Endothelial cell of umbilical vein (primary cell): ENCODE measurements at regions not wholly inside any gene's neighbourhood (a gene's known extent, or its start where the extent isn't known, plus 50 kb on each side); places are given as distances from the start of the nearest gene placed in this dataset.

Source experiments
- BruUV-seq: library from RNA; stranded (reverse); fragments of 400-500 nt; replicated peaks from 2 replicates; lab custom pipeline; 2021; lab: Mats Ljungman, UMichigan
- CTCF ChIA-PET: fragments of 300-600, 350-600 bp; sonication (Branson Sonifier 250); formaldehyde crosslinking; loops from one replicate; lab custom pipeline; 2021; ENCODE audit warnings: antibody characterized with exemption, inconsistent platforms; lab: Charles Lee
- POLR2A ChIA-PET: fragments of 300-600, 350-600 bp; sonication (Branson Sonifier 250); formaldehyde crosslinking; loops from one replicate; lab custom pipeline; 2021; ENCODE audit warnings: antibody characterized with exemption, inconsistent platforms; lab: Charles Lee
- DNase-seq: peaks from one replicate; pipeline ENCODE4 v3.0.0-alpha.2; 2011; ENCODE audit warnings: low read depth, low spot score
- FAIRE-seq: peaks from 2 replicates; lab custom pipeline; 2011; peaks lifted over from hg19 to GRCh38; lab: Jason Lieb, UNC
- H2AFZ ChIP-seq: 2 replicates; pipeline ENCODE4 v1.6.0; 2012; ENCODE audit warnings: low read depth, low read length, control low read depth, inconsistent platforms
- H3K27ac ChIP-seq: 2 replicates; pipeline ENCODE4 v1.5.1; 2011; ENCODE audit warnings: low read depth, mild to moderate bottlenecking, control low read depth, low read length, moderate library complexity; ENCODE audit not compliant: insufficient read depth
- H3K27me3 ChIP-seq, 2 experiments: 2 replicates each; pipeline versions ENCODE4 v1.6.0 to v1.6.1; 2011; ENCODE audit warnings: low read length in 2 of 2, mixed read lengths in 1 of 2; ENCODE audit not compliant: control insufficient read depth in 2 of 2, insufficient read depth in 2 of 2
- H3K36me3 ChIP-seq, 2 experiments: 2 replicates in 1 of 2; 3 replicates in 1 of 2; pipeline ENCODE4 v1.5.1; 2011; ENCODE audit warnings: low read length in 2 of 2, mild to moderate bottlenecking in 1 of 2, moderate library complexity in 1 of 2; ENCODE audit not compliant: control insufficient read depth in 2 of 2, insufficient read depth in 2 of 2; ENCODE audit errors: extremely low read depth in 1 of 2
- H3K4me1 ChIP-seq: 3 replicates; pipeline ENCODE4 v1.5.1; 2011; ENCODE audit warnings: mild to moderate bottlenecking, low read length; ENCODE audit not compliant: control insufficient read depth, insufficient read depth; ENCODE audit errors: extremely low read depth
- H3K4me2 ChIP-seq: 2 replicates; pipeline ENCODE4 v1.6.1; 2011; ENCODE audit warnings: low read length, control low read depth, mixed read lengths; ENCODE audit not compliant: insufficient read depth
- H3K4me3 ChIP-seq, 3 experiments: fragments of 200-600 bp in 1 of 3; sonication (generic), shearing (Covaris generic) in 1 of 3; replicated peaks in 1 of 3; 2 replicates each; pipeline ENCODE4 v1.5.1; 2011 to 2016; ENCODE audit warnings: control low read depth in 3 of 3, low read length in 3 of 3, mild to moderate bottlenecking in 2 of 3, inconsistent platforms in 1 of 3, low read depth in 1 of 3, moderate library complexity in 1 of 3; ENCODE audit not compliant: insufficient read depth in 1 of 3
- H3K79me2 ChIP-seq: 2 replicates; pipeline ENCODE4 v1.6.0; 2012; ENCODE audit warnings: low read length, inconsistent platforms; ENCODE audit not compliant: control insufficient read depth, insufficient read depth
- H3K9ac ChIP-seq: replicated peaks from 2 replicates; pipeline ENCODE3; 2011; ENCODE audit warnings: low read length, control low read depth; ENCODE audit not compliant: insufficient read depth; ENCODE audit errors: extremely low read depth
- H3K9me1 ChIP-seq: replicated peaks from 3 replicates; pipeline ENCODE4 v1.6.0; 2011; ENCODE audit warnings: mild to moderate bottlenecking, low read length; ENCODE audit not compliant: control insufficient read depth, insufficient read depth; ENCODE audit errors: extremely low read depth
- H3K9me3 ChIP-seq: replicated peaks from 2 replicates; pipeline ENCODE4 v1.5.1; 2012; ENCODE audit warnings: low read length, inconsistent platforms; ENCODE audit not compliant: control insufficient read depth, insufficient read depth
- H4K20me1 ChIP-seq: replicated peaks from 2 replicates; pipeline ENCODE3; 2011; ENCODE audit warnings: mild to moderate bottlenecking, low read length; ENCODE audit not compliant: control insufficient read depth, insufficient read depth; ENCODE audit errors: extremely low read depth
- EZH2 ChIP-seq: IDR thresholded peaks from 2 replicates; pipeline ENCODE4 v1.6.1; 2012; ENCODE audit warnings: borderline replicate concordance, low read depth, mild to moderate bottlenecking, moderate library complexity, low read length, inconsistent platforms; ENCODE audit not compliant: severe bottlenecking
- FOS ChIP-seq: IDR thresholded peaks from 2 replicates; pipeline ENCODE4 v1.6.1; 2011; ENCODE audit warnings: mild to moderate bottlenecking, low read length, moderate library complexity, borderline replicate concordance; ENCODE audit not compliant: insufficient read depth
- GATA2 ChIP-seq: IDR thresholded peaks from 2 replicates; pipeline ENCODE4 v1.7.0; 2011; ENCODE audit warnings: low read depth, mild to moderate bottlenecking, moderate library complexity, mixed read lengths, low read length; ENCODE audit not compliant: insufficient read length, insufficient read depth
- JUN ChIP-seq: IDR thresholded peaks from 2 replicates; pipeline ENCODE4 v1.6.1; 2011; ENCODE audit warnings: borderline replicate concordance, low read depth; ENCODE audit not compliant: insufficient read length, insufficient read depth
- MYC ChIP-seq: IDR thresholded peaks from one replicate; pipeline ENCODE4 v1.6.1; 2011; ENCODE audit warnings: mild to moderate bottlenecking, low read depth, low read length
- POLR2A ChIP-seq: IDR thresholded peaks from 2 replicates; pipeline ENCODE4 v1.6.1; 2012; ENCODE audit warnings: low read depth, mild to moderate bottlenecking, control low read depth, low read length
- POLR2AphosphoS5 ChIP-seq: IDR thresholded peaks from 2 replicates; pipeline ENCODE4 v1.6.1; 2012; ENCODE audit warnings: low read depth, mild to moderate bottlenecking, control low read depth, low read length, moderate library complexity; ENCODE audit not compliant: insufficient read depth
- dilution Hi-C: fragments of 300-500 bp; cut with MboI; formaldehyde crosslinking; loops from one replicate; pipeline ENCODE4 v1.15.0; 2019; ENCODE audit warnings: low sequenced_read_pairs; ENCODE audit not compliant: extremely low pct_ligation_motif_present
- intact Hi-C: fragments of 100-400 bp; cut with micrococcal nuclease; formaldehyde crosslinking; loops from one replicate; pipeline ENCODE4 v1.10.0; 2022
- TF ChIP-seq, protein P1 (sequence below): IDR thresholded peaks from 2 replicates; pipeline ENCODE4 v1.6.1; 2011; ENCODE audit not compliant: insufficient read depth, insufficient read length
- TF ChIP-seq, protein P2 (sequence below), 2 donors: IDR thresholded peaks; 1 replicate in 1 of 2; 2 replicates in 1 of 2; pipeline ENCODE4 v1.5.1; 2011; ENCODE audit warnings: low read length in 2 of 2, mild to moderate bottlenecking in 2 of 2, moderate library complexity in 2 of 2, control low read depth in 1 of 2, inconsistent platforms in 1 of 2, low read depth in 1 of 2; ENCODE audit not compliant: insufficient read depth in 1 of 2; ENCODE audit errors: extremely low read depth in 1 of 2

DNA sequence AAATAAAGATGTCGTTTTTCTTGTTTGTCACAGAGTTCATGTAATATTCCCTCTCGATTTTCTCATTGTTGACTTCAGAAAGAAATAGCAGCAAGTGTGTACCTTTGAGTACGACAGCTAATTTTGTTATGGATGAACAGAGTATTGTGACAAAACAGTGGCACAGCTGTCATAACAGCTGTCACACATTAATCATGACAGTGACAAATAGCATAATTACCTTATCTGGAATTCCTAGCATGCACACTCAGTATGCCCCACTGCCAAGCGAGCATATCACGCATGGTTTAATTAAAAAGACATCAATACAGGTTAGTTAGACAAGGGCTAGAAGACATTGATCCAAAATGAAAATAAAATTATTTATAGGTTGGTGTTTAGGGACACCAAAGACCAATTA is 375.1 kb downstream of the SPATA31D1 start:
- H3K9ac ChIP-seq, result no peak overlapping the region
- H3K27me3 ChIP-seq, result no peaks in the 10 kb centered on the region
- H3K4me2 ChIP-seq, result no peak overlapping the region
- FAIRE-seq, result no peak
- ChIA-PET POLR2A (no interaction called here), CTCF (no interaction called here)
- H2AFZ ChIP-seq, result no peak overlapping the region
- no peak overlapping the region for H3K27ac ChIP-seq
- no peak for DNase-seq
- BruUV-seq, result no TSS peak
- TF ChIP-seq GATA2, result no peak
- no peak for TF ChIP-seq JUN
- no peak for TF ChIP-seq EZH2
- TF ChIP-seq MYC, result no peak
- TF ChIP-seq FOS, result no peak
- TF ChIP-seq POLR2A, result no peak
- TF ChIP-seq, protein P1, sequence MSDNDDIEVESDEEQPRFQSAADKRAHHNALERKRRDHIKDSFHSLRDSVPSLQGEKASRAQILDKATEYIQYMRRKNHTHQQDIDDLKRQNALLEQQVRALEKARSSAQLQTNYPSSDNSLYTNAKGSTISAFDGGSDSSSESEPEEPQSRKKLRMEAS, result no peak
- TF ChIP-seq POLR2AphosphoS5, result no peak
- no peaks in the 10 kb centered on the region for H4K20me1 ChIP-seq
- intact Hi-C loops, result no loop called here
- H3K36me3 ChIP-seq, result no peaks in the 10 kb centered on the region
- no peaks in the 10 kb centered on the region for H3K79me2 ChIP-seq
- H3K9me3 ChIP-seq, result no peaks in the 10 kb centered on the region
- no peak overlapping the region for H3K4me3 ChIP-seq
- no peaks in the 10 kb centered on the region for H3K9me1 ChIP-seq
- no peaks in the 10 kb centered on the region for H3K4me1 ChIP-seq
- dilution Hi-C loops, result no loop called here

DNA sequence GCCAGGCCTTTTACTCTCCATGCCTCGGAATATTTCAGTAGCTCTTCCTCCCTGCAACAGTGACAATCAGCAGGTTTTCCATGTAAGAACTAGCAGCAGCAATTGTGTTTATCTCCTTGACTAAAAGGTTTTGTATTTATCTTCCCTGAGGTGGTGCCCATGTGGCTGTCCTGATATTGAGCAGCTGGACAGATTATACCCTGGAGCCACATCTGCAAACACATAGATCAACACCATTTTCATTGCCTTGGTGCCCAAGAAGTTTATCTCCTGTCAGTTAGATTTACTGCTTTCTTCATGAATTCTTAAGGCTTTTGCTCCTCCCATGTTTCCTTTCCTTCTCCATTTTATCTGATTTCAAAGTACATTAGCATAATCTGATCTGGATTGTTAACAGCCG is 378.4 kb downstream of the SPATA31D1 start:
- Histone ChIP-seq H3K36me3 (no peaks in the 10 kb centered on the region), H3K9ac (no peak overlapping the region), H3K9me1 (no peaks in the 10 kb centered on the region), H3K9me3 (no peaks in the 10 kb centered on the region), H3K79me2 (no peaks in the 10 kb centered on the region), H3K4me3 (no peak overlapping the region), H2AFZ (no peak overlapping the region), H3K4me2 (no peak overlapping the region), H4K20me1 (no peaks in the 10 kb centered on the region), H3K27me3 (no peaks in the 10 kb centered on the region), H3K4me1 (no peaks in the 10 kb centered on the region), H3K27ac (no peak overlapping the region)
- TF ChIP-seq GATA2 (no peak), MYC (no peak), FOS (no peak), POLR2A (no peak), EZH2 (no peak), POLR2AphosphoS5 (no peak), JUN (no peak)
- TF ChIP-seq, protein P2, sequence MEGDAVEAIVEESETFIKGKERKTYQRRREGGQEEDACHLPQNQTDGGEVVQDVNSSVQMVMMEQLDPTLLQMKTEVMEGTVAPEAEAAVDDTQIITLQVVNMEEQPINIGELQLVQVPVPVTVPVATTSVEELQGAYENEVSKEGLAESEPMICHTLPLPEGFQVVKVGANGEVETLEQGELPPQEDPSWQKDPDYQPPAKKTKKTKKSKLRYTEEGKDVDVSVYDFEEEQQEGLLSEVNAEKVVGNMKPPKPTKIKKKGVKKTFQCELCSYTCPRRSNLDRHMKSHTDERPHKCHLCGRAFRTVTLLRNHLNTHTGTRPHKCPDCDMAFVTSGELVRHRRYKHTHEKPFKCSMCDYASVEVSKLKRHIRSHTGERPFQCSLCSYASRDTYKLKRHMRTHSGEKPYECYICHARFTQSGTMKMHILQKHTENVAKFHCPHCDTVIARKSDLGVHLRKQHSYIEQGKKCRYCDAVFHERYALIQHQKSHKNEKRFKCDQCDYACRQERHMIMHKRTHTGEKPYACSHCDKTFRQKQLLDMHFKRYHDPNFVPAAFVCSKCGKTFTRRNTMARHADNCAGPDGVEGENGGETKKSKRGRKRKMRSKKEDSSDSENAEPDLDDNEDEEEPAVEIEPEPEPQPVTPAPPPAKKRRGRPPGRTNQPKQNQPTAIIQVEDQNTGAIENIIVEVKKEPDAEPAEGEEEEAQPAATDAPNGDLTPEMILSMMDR (IDR thresholded peaks at IDR 0.05; ENCODE audit: extremely low read depth in 1 of 2, insufficient read depth in 1 of 2, low read depth in 1 of 2, low read length in 2 of 2), result no peak
- TF ChIP-seq, protein P1, result no peak
- no TSS peak for BruUV-seq
- dilution Hi-C loops (no loop called here), intact Hi-C loops (no loop called here)
- POLR2A ChIA-PET, result no interaction called here
- CTCF ChIA-PET, result no interaction called here
- FAIRE-seq, result no peak
- no peak for DNase-seq
